VCaP (cell line): ENCODE measurements at regions not wholly inside any gene's neighbourhood (a gene's known extent, or its start where the extent isn't known, plus 50 kb on each side); places are given as distances from the start of the nearest gene placed in this dataset.

ENCODE experiments used
- H3K27ac ChIP-seq: fragments of 450-650 bp; 2 replicates; pipeline ENCODE4 v1.5.1; 2017
- CTCF ChIP-seq: fragments of 450-650 bp; conservative IDR thresholded peaks from 2 replicates; pipeline ENCODE4 v1.5.1; 2017; ENCODE audit warnings: mild to moderate bottlenecking, moderate library complexity

DNA sequence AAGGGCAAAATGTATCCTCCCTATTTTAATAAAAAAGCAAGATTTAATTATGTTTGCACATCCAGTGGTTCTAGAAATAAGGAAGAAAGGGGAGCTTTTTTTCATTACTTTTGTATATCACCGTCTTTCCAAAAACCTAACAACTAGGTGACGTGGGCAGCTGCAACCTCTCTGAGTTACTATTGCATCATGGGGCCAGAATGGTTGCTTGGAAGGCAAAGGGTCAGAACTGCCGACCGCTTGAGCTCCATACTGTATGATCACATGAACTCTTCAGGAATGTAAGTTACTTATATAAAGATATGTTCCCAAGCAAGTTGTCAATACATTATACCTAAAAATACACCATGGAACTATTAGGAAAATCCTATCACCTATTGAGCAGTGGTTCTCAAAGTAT is 85.6 kb upstream of the HIVEP3 start:
- no peak for TF ChIP-seq CTCF
- no peak overlapping the region for H3K27ac ChIP-seq

- no peak for TF ChIP-seq CTCF
- H3K27ac ChIP-seq, result no peak overlapping the region
Observed at GRCh38 chr1:42003433-42003832, 84.7 kb upstream of the HIVEP3 start.

DNA sequence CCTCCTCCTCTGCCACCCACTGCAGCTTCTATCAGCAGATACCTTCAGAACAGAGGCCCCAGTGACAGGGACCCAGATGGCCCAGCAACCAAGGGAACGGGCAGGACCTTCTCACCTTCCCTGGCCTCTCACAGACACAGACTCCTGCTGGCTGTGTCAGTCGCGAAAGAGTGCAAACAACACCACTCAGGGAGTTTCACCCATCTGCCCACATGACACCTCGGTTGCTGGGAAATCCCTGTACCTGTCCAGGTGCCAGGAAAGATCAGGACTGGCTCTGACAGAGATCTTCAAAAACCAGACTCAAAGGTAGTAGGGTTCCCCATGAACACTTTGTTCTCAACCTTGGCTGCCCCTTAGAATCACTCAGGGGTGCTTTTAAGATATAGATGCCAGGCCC is 83.5 kb upstream of the HIVEP3 start:
- no peak overlapping the region for H3K27ac ChIP-seq
- no peak for TF ChIP-seq CTCF

DNA sequence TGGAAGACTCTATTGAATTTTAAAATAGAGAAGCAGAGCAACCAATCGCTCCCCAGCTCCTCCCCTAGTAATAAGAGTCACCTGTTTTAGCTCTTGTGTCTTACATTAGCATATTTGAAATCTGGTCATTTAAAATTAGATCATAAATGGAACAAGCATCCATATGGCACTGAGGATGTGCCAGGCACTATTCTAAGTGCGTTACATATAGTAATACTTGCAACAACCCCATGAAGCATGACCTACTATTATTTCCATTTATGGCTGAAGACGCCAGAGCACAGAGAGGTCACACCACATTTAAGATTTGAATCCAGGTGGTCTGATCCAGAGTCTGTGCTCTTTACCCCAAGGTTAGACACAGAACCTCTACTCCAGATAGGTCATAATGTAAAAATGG is 82.0 kb upstream of the HIVEP3 start:
- no peak for TF ChIP-seq CTCF
- no peak overlapping the region for H3K27ac ChIP-seq

DNA sequence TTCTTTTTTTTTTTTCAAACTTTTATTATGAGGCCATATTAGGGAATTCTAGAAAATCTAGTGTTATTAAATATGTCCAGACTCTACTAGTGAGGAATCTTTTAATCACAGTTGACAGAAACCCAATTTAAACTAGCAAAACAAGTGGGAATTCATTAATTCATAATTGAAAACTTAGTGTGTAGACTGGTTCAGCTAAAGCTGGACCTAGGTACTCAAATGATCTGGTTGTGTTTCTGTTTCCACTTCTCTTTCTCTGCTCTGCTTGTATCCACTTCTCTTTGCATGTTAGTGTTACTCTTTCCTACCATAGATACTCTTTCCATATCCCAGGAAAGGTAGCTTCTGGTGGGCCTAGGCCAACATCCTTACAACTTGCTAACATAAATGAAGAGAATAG is 81.2 kb upstream of the HIVEP3 start:
- no peak for TF ChIP-seq CTCF
- H3K27ac ChIP-seq, result no peak overlapping the region

DNA sequence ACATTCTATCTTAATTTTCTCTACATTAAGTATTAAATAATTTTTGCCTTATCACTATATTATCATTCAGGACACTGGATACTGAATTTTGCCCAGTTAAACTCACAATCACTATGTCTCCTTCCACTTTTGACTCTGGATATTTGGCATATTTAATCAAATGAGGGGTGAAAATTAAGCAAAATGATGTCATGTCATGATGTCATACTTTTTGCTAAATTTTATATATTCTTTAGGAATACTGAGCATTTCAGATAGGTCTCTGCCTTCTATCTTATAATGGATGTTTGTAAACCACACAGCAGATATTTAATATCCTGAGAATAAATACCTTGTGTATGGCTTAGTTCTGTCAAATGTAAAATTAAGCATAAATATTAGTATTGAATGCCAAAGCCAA is 79.5 kb upstream of the HIVEP3 start:
- no peak overlapping the region for H3K27ac ChIP-seq
- no peak for TF ChIP-seq CTCF

DNA sequence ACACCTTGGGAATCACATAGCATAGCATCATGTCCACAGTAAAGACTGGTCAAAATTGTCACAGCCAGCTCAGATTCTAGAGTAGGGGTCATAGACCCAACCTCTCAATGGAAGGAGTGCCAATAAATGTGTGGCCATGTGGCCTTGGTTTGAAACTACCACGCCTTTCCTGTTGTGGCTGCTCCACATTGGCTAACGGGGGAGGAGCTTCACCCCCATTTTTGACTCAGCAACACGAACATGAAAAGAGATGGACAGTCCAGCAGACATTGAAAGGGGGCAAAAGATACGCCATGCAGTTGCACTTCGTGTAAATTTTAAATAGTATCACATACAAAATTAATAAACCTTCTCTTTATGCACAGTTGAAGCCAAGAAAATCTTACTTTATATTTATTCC is 78.4 kb upstream of the HIVEP3 start:
- no peak for TF ChIP-seq CTCF

More for the DNA sequence above, 78.4 kb upstream of the HIVEP3 start:
- no peak overlapping the region for H3K27ac ChIP-seq
